Stimulated activated CD8-positive, alpha-beta memory T cell treated with anti-CD3 and anti-CD28 coated beads, Interleukin-7, amount 100 ng/mL, for 4 hours (primary cell): ENCODE measurements at regions not wholly inside any gene's neighbourhood (a gene's known extent, or its start where the extent isn't known, plus 50 kb on each side); places are given as distances from the start of the nearest gene placed in this dataset.

Source experiments
- DNase-seq, 2 donors: peaks; one replicate each; pipeline ENCODE4 v3.0.0-alpha.2; 2020; ENCODE audit warnings: low read depth in 2 of 2

DNA sequence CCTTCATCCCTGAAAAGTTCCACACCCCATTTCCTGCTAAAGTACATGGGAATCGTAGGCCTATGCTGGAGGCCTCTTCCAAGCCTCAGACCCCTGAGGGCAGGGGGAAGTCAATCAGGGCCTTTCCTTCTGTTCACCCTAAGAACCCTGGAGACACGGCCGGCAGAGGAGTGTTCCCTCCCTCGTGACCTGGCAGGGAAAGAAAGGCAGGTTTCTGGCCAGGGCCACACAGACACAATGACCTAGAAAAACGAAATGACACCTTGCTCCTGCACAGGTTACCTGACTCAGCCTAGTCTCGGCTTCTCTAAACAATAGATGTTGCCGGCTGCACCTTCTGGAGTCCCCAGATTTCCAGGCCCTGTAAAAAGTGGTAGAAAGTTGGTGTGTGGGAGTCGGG, 60.6 kb upstream of the CADM1 start:
- DNase-seq = no peak

GRCh38 chr11:115561116-115561515, 56.9 kb upstream of the CADM1 start:
- no peak for DNase-seq

DNA sequence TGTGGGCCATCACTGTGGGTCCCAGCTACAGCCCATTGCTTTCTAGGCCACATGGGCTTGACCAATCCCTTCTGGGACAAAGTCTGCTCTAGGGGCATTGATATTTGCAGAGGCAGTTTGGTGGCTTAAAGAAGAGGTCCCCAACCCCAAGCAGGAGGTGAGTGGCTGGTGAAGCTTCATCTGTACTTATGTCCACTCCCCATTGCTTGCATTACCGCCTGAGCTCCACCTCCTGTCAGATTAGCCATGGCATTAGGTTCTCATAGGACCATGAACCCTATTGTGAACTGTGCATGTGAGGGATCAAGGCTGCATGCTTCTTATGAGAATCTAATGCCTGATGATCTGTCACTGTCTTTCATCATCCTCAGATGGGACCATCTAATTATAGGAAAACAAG, 54.4 kb upstream of the CADM1 start:
- DNase-seq = no peak

GRCh38 chr11:115557681-115558080, 53.5 kb upstream of the CADM1 start:
- no peak for DNase-seq

GRCh38 chr11:115556984-115557383, 52.8 kb upstream of the CADM1 start:
- DNase-seq = no peak

- DNase-seq = no peak
These were observed 51.3 kb upstream of the CADM1 start for GRCh38 chr11:115555336-115556090.
